Caco-2 (cell line): ENCODE measurements at regions not wholly inside any gene's neighbourhood (a gene's known extent, or its start where the extent isn't known, plus 50 kb on each side); places are given as distances from the start of the nearest gene placed in this dataset.

ENCODE experiments used
- BruUV-seq: library from RNA; stranded (reverse); fragments of 400-500 nt; replicated peaks from 2 replicates; lab custom pipeline; 2021; lab: Mats Ljungman, UMichigan
- CTCF ChIA-PET: fragments of 300-600 bp; sonication (Branson Sonifier 250); formaldehyde crosslinking; loops from one replicate; lab custom pipeline; 2022; ENCODE audit warnings: antibody characterized with exemption; lab: Charles Lee
- POLR2A ChIA-PET: fragments of 300-600 bp; sonication (Branson Sonifier 250); formaldehyde crosslinking; loops from one replicate; lab custom pipeline; 2022; ENCODE audit warnings: antibody characterized with exemption; lab: Charles Lee
- DNase-seq, 2 experiments: peaks; one replicate each; pipeline versions ENCODE4 v3.0.0 to v3.0.0-alpha.2; 2020 to 2022
- H3K27me3 ChIP-seq: replicated peaks from 2 replicates; pipeline ENCODE4 v1.6.0; 2011; ENCODE audit warnings: low read length; ENCODE audit not compliant: control insufficient read depth, insufficient read depth
- H3K36me3 ChIP-seq: 2 replicates; pipeline ENCODE4 v1.5.1; 2011; ENCODE audit warnings: low read length; ENCODE audit not compliant: control insufficient read depth, insufficient read depth
- H3K4me1 ChIP-seq: fragments of 250-450 bp; sonication (Bioruptor Pico); 2 replicates; pipeline ENCODE4 v1.5.1; 2020; ENCODE audit warnings: mild to moderate bottlenecking
- H3K4me3 ChIP-seq: 2 replicates; pipeline ENCODE4 v1.5.1; 2011; ENCODE audit warnings: low read depth, mild to moderate bottlenecking, control low read depth, low read length
- H3K9me3 ChIP-seq: fragments of 250-450 bp; sonication (Bioruptor Pico); 2 replicates; pipeline ENCODE4 v1.5.1; 2020; ENCODE audit warnings: mild to moderate bottlenecking, moderate library complexity
- H3K27ac Mint-ChIP-seq: one replicate; pipeline ENCODE4 v1.8.0; 2022; ENCODE audit warnings: mixed read lengths; ENCODE audit not compliant: unreplicated experiment
- H3K27me3 Mint-ChIP-seq: one replicate; pipeline ENCODE4 v1.8.0; 2022; ENCODE audit warnings: mixed read lengths; ENCODE audit not compliant: insufficient read depth, unreplicated experiment
- H3K36me3 Mint-ChIP-seq: one replicate; pipeline ENCODE4 v1.8.0; 2022; ENCODE audit warnings: mild to moderate bottlenecking, mixed read lengths; ENCODE audit not compliant: insufficient read depth, unreplicated experiment
- H3K4me1 Mint-ChIP-seq: one replicate; pipeline ENCODE4 v1.8.0; 2022; ENCODE audit warnings: low read depth, mixed read lengths; ENCODE audit not compliant: unreplicated experiment
- H3K4me3 Mint-ChIP-seq: one replicate; pipeline ENCODE4 v1.8.0; 2022; ENCODE audit warnings: mild to moderate bottlenecking, moderate library complexity, mixed read lengths; ENCODE audit not compliant: unreplicated experiment
- H3K9me3 Mint-ChIP-seq: one replicate; pipeline ENCODE4 v1.8.0; 2022; ENCODE audit warnings: mixed read lengths; ENCODE audit not compliant: unreplicated experiment
- intact Hi-C: fragments of 100-400 bp; cut with micrococcal nuclease; formaldehyde crosslinking; loops from one replicate; pipeline ENCODE4 v1.10.0; 2022; ENCODE audit not compliant: unreplicated experiment
- TF ChIP-seq, protein P1 (sequence below), 2 experiments: fragments of 200-600 bp in 1 of 2; IDR thresholded peaks; 1 replicate in 1 of 2; 2 replicates in 1 of 2; pipeline versions ENCODE4 v1.5.1 to v1.8.0; 2011 to 2022; ENCODE audit warnings: antibody characterized with exemption in 1 of 2, control low read depth in 1 of 2, inconsistent platforms in 1 of 2, low read depth in 1 of 2, low read length in 1 of 2, mild to moderate bottlenecking in 1 of 2, moderate library complexity in 1 of 2; ENCODE audit not compliant: insufficient read depth in 1 of 2, severe bottlenecking in 1 of 2, unreplicated experiment in 1 of 2

DNA sequence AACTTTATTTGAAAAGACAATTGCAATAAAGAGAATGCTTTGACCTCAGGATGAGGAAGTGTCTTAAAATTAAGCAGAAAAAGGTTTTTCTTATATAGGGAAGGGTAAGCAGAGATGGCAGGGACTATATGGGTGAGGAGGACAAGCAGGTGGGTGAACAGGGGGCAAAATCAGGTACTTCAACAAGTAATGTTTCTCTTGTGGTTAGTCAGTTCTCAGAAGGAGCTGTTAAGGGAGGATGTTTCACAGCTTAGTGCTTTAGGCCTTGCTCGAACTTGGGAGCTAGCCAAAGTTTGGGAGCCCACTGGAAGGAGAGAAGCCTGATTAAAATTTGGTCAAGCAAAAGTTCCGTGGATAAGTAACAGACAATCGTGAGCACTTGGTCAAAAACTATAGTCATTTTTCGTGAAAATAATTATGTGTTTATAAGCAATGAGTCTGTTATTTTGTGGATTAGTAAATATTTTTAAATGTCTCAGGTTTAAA lies 364.2 kb upstream of the TMPO start:
- TF ChIP-seq, protein P1, sequence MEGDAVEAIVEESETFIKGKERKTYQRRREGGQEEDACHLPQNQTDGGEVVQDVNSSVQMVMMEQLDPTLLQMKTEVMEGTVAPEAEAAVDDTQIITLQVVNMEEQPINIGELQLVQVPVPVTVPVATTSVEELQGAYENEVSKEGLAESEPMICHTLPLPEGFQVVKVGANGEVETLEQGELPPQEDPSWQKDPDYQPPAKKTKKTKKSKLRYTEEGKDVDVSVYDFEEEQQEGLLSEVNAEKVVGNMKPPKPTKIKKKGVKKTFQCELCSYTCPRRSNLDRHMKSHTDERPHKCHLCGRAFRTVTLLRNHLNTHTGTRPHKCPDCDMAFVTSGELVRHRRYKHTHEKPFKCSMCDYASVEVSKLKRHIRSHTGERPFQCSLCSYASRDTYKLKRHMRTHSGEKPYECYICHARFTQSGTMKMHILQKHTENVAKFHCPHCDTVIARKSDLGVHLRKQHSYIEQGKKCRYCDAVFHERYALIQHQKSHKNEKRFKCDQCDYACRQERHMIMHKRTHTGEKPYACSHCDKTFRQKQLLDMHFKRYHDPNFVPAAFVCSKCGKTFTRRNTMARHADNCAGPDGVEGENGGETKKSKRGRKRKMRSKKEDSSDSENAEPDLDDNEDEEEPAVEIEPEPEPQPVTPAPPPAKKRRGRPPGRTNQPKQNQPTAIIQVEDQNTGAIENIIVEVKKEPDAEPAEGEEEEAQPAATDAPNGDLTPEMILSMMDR (IDR thresholded peaks at IDR 0.05; ENCODE audit: insufficient read depth in 1 of 2, low read depth in 1 of 2, low read length in 1 of 2, severe bottlenecking in 1 of 2, unreplicated experiment in 1 of 2), result no peak
- no peaks in the 10 kb centered on the region for H3K27me3 Mint-ChIP-seq
- DNase-seq, result no peak
- no peak overlapping the region for H3K27ac Mint-ChIP-seq
- Histone ChIP-seq H3K27me3 (no peaks in the 10 kb centered on the region), H3K4me1 (peaks cover 47% of the 10 kb centered on the region), H3K36me3 (no peaks in the 10 kb centered on the region), H3K4me3 (no peak overlapping the region), H3K9me3 (no peaks in the 10 kb centered on the region)
- ChIA-PET CTCF (no interaction called here), POLR2A (no interaction called here)
- no peak overlapping the region for H3K4me3 Mint-ChIP-seq
- H3K4me1 Mint-ChIP-seq, result peaks cover 44% of the 10 kb centered on the region
- no TSS peak for BruUV-seq
- intact Hi-C loops, result loop anchor here (5.0 to 10.0 kb wide), 3 partner anchors 186 to 1006 kb away; no protein-coding TSS in a partner anchor
- peaks cover 30% of the 10 kb centered on the region for H3K9me3 Mint-ChIP-seq
- no peaks in the 10 kb centered on the region for H3K36me3 Mint-ChIP-seq

DNA sequence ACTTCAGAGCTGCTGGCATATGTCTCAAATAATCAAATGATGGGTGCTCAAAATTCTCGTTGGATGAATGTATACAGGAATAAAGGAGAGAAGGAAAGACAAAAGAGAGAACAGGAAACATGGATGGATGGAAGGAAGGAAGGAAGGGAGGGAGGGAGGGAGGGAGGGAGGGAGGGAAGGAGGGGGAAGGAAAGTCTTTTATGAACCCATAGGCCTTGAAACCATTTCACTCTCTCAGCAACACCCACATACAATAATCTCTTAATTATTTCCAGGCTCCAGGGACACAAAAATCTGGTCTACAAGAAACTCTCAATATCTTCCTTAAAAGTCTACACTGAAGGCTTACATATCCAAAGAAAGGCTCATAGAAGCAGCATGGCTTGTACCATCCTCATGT lies 363.4 kb upstream of the TMPO start:
- POLR2A ChIA-PET, result no interaction called here
- intact Hi-C loops, result loop anchor here (5.0 to 10.0 kb wide), 3 partner anchors 187 to 1007 kb away; no protein-coding TSS in a partner anchor

DNA sequence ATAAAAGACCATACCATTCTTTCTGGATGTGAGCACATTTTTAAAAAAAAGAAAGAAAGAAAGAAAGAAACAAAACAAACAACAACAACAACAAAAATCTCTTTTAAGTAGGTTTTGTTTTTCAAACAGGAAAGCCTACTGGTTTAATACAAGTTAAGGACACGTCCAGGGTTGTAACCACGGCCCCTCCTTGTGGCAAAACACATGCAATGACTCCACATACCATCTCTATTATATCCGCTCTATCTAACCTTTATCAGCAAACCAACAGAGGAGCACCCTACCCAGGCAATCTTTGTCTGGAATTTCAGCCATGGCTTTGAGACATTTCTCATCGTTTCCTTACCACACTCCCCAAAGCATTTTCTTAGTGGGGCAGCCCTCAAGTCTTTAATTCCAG lies 360.5 kb upstream of the TMPO start:
- no peaks in the 10 kb centered on the region for H3K36me3 ChIP-seq
- intact Hi-C loops, result loop anchor here (1.0 to 10.0 kb wide), 8 partner anchors 70 to 1165 kb away; no protein-coding TSS in a partner anchor
- Mint-ChIP-seq H3K27me3 (no peaks in the 10 kb centered on the region), H3K27ac (no peak overlapping the region), H3K4me3 (no peak overlapping the region), H3K9me3 (peaks cover 31% of the 10 kb centered on the region), H3K36me3 (no peaks in the 10 kb centered on the region), H3K4me1 (peaks cover 28% of the 10 kb centered on the region)
- TF ChIP-seq, protein P1 (IDR thresholded peaks at IDR 0.05; ENCODE audit: insufficient read depth in 1 of 2, low read depth in 1 of 2, low read length in 1 of 2, severe bottlenecking in 1 of 2, unreplicated experiment in 1 of 2), result peak; percentile 46 to 67
- CTCF ChIA-PET, result interaction anchor here (0.6 to 1.1 kb wide), 4 partner anchors 8 to 1168 kb away, joined by 3 to 4 read pairs (median 3); no protein-coding TSS in a partner anchor
- POLR2A ChIA-PET, result no interaction called here
- no TSS peak for BruUV-seq
- H3K4me1 ChIP-seq, result peaks cover 12% of the 10 kb centered on the region
- no peaks in the 10 kb centered on the region for H3K9me3 ChIP-seq
- H3K4me3 ChIP-seq, result no peak overlapping the region
- H3K27me3 ChIP-seq, result no peaks in the 10 kb centered on the region
- peak; percentile 68 to 69 for DNase-seq

More for the DNA sequence above, 363.4 kb upstream of the TMPO start:
- Mint-ChIP-seq H3K4me1 (peaks cover 44% of the 10 kb centered on the region), H3K27ac (peak overlapping the region; percentile 67), H3K27me3 (no peaks in the 10 kb centered on the region), H3K36me3 (no peaks in the 10 kb centered on the region), H3K9me3 (peaks cover 30% of the 10 kb centered on the region), H3K4me3 (no peak overlapping the region)
- H3K27me3 ChIP-seq, result no peaks in the 10 kb centered on the region
- H3K4me1 ChIP-seq, result peaks cover 39% of the 10 kb centered on the region
- no peak overlapping the region for H3K4me3 ChIP-seq
- no TSS peak for BruUV-seq
- TF ChIP-seq, protein P1 (IDR thresholded peaks at IDR 0.05; ENCODE audit: insufficient read depth in 1 of 2, low read depth in 1 of 2, low read length in 1 of 2, severe bottlenecking in 1 of 2, unreplicated experiment in 1 of 2), result no peak
- DNase-seq, result no peak
- CTCF ChIA-PET, result no interaction called here
- H3K36me3 ChIP-seq, result no peaks in the 10 kb centered on the region
- no peaks in the 10 kb centered on the region for H3K9me3 ChIP-seq
